HCT116 (cell line): ENCODE measurements at regions not wholly inside any gene's neighbourhood (a gene's known extent, or its start where the extent isn't known, plus 50 kb on each side); places are given as distances from the start of the nearest gene placed in this dataset.

Experiments
- ATAC-seq: fragments of 200-7000 bp; cut with Tn5 transposase; 2 replicates; pipeline ENCODE4 v1.9.1; 2020; ENCODE audit warnings: mild to moderate bottlenecking, moderate library complexity
- BruUV-seq: library from RNA; stranded (reverse); fragments of 400-500 nt; replicated peaks from 2 replicates; lab custom pipeline; 2021; lab: Mats Ljungman, UMichigan
- CTCF ChIA-PET: fragments of 300-600 bp; sonication (Branson Sonifier 250); formaldehyde crosslinking; loops from one replicate; lab custom pipeline; 2021; ENCODE audit warnings: antibody characterized with exemption; lab: Charles Lee
- POLR2A ChIA-PET: fragments of 300-600, 350-600 bp; sonication (Branson Sonifier 250); formaldehyde crosslinking; loops from one replicate; lab custom pipeline; 2021; ENCODE audit warnings: antibody characterized with exemption; lab: Charles Lee
- RAD21 ChIA-PET, 2 experiments: fragments of 300-600 bp; sonication (Branson Sonifier 250); formaldehyde crosslinking; loops; one replicate each; lab custom pipeline; 2023; ENCODE audit warnings: low total read pairs in 2 of 2; ENCODE audit not compliant: uncharacterized antibody in 2 of 2, unreplicated experiment in 2 of 2, low non-redundant PET in 1 of 2; lab: Charles Lee
- DNase-seq: peaks from one replicate; pipeline ENCODE4 v3.0.0-alpha.2; 2010; ENCODE audit warnings: low read depth, low spot score
- H2AFZ ChIP-seq: fragments of 200-600 bp; shearing (Covaris generic), sonication (generic); 2 replicates; pipeline ENCODE4 v1.6.1; 2017; ENCODE audit warnings: low read depth, mixed run types, mixed read lengths, antibody characterized with exemption, low read length; ENCODE audit not compliant: poor library complexity, severe bottlenecking
- H3K27ac ChIP-seq: 2 replicates; pipeline ENCODE4 v1.5.1; 2012; ENCODE audit warnings: low read depth, low read length
- H3K27me3 ChIP-seq: fragments of 200-600 bp; sonication (generic); 2 replicates; pipeline ENCODE4 v1.6.1; 2016; ENCODE audit warnings: mixed run types, low read length, mixed read lengths; ENCODE audit not compliant: insufficient read depth
- H3K36me3 ChIP-seq, 2 experiments: fragments of 200-500 bp in 1 of 2; fragments of 200-600 bp in 1 of 2; sonication (Bioruptor generic) in 1 of 2; sonication (generic) in 1 of 2; 2 replicates each; pipeline versions ENCODE4 v1.5.1 to v1.6.1; 2014 to 2016; ENCODE audit warnings: low read length in 2 of 2, inconsistent platforms in 1 of 2, mixed read lengths in 1 of 2, mixed run types in 1 of 2; ENCODE audit not compliant: insufficient read depth in 2 of 2, control insufficient read depth in 1 of 2
- H3K4me1 ChIP-seq, 2 experiments: fragments of 200-600 bp in 1 of 2; sonication (generic) in 1 of 2; 2 replicates each; pipeline versions ENCODE4 v1.5.1 to v1.6.1; 2012 to 2017; ENCODE audit warnings: low read length in 2 of 2, inconsistent platforms in 1 of 2, mild to moderate bottlenecking in 1 of 2, mixed read lengths in 1 of 2, mixed run types in 1 of 2, moderate library complexity in 1 of 2; ENCODE audit not compliant: insufficient read depth in 2 of 2, control insufficient read depth in 1 of 2
- H3K4me2 ChIP-seq: fragments of 200-600 bp; sonication (generic); 2 replicates; pipeline ENCODE4 v1.6.1; 2017; ENCODE audit warnings: mixed run types, low read length, mixed read lengths
- H3K4me3 ChIP-seq, 2 experiments: fragments of 200-600 bp in 1 of 2; sonication (generic) in 1 of 2; replicated peaks in 1 of 2; 2 replicates each; pipeline ENCODE4 v1.5.1; 2011 to 2016; ENCODE audit warnings: low read length in 2 of 2, control low read depth in 1 of 2, low read depth in 1 of 2, mild to moderate bottlenecking in 1 of 2, mixed read lengths in 1 of 2, mixed run types in 1 of 2
- H3K79me2 ChIP-seq: fragments of 200-600 bp; sonication (generic); 2 replicates; pipeline ENCODE4 v1.6.1; 2017; ENCODE audit warnings: mild to moderate bottlenecking, mixed run types, low read length, moderate library complexity, mixed read lengths; ENCODE audit not compliant: insufficient read depth
- H3K9ac ChIP-seq: fragments of 200-600 bp; sonication (generic); 2 replicates; pipeline ENCODE4 v1.6.1; 2016; ENCODE audit warnings: low read length, mixed read lengths
- H3K9me2 ChIP-seq: fragments of 200-600 bp; sonication (generic), shearing (Covaris generic); 2 replicates; pipeline ENCODE4 v1.6.1; 2017; ENCODE audit warnings: mixed run types, mild to moderate bottlenecking, moderate library complexity; ENCODE audit not compliant: insufficient read depth
- H3K9me3 ChIP-seq, 2 experiments: fragments of 200-500 bp in 1 of 2; fragments of 200-600 bp in 1 of 2; sonication (Bioruptor generic) in 1 of 2; sonication (generic) in 1 of 2; 2 replicates each; pipeline ENCODE4 v1.6.1; 2014 to 2017; ENCODE audit warnings: low read length in 2 of 2, mixed read lengths in 2 of 2, inconsistent platforms in 1 of 2, low read depth in 1 of 2, mild to moderate bottlenecking in 1 of 2, mixed run types in 1 of 2, moderate library complexity in 1 of 2; ENCODE audit not compliant: control insufficient read depth in 1 of 2, insufficient read depth in 1 of 2
- H4K20me1 ChIP-seq: fragments of 200-600 bp; sonication (generic), shearing (Covaris generic); 2 replicates; pipeline ENCODE4 v1.6.1; 2017; ENCODE audit warnings: mixed run types, mild to moderate bottlenecking, moderate library complexity; ENCODE audit not compliant: insufficient read depth
- CBX3 ChIP-seq: IDR thresholded peaks from 2 replicates; pipeline ENCODE4 v1.6.1; 2012; ENCODE audit warnings: low read depth
- CEBPB ChIP-seq: IDR thresholded peaks from 2 replicates; pipeline ENCODE4 v1.6.1; 2012; ENCODE audit warnings: low read depth
- CTCF ChIP-seq, 3 experiments: fragments of 200-600 bp in 1 of 3; sonication (generic) in 1 of 3; IDR thresholded peaks in 2 of 3; conservative IDR thresholded peaks in 1 of 3; 2 replicates each; pipeline ENCODE4 v1.5.1; 2012 to 2017; ENCODE audit warnings: low read depth in 2 of 3, low read length in 2 of 3, antibody characterized with exemption in 1 of 3, borderline replicate concordance in 1 of 3, control low read depth in 1 of 3, mild to moderate bottlenecking in 1 of 3, mixed read lengths in 1 of 3, mixed run types in 1 of 3, moderate library complexity in 1 of 3; ENCODE audit not compliant: insufficient read depth in 1 of 3
- EGR1 ChIP-seq: IDR thresholded peaks from 2 replicates; pipeline ENCODE4 v1.6.1; 2012; ENCODE audit warnings: low read depth
- ELF1 ChIP-seq: IDR thresholded peaks from 2 replicates; pipeline ENCODE4 v1.6.1; 2012; ENCODE audit warnings: low read depth, borderline replicate concordance
- EZH2 ChIP-seq: fragments of 200-600 bp; sonication (generic); IDR thresholded peaks from 2 replicates; pipeline ENCODE4 v1.6.1; 2017; ENCODE audit warnings: antibody characterized with exemption, mixed run types
- EZH2phosphoT487 ChIP-seq: fragments of 200-600 bp; IDR thresholded peaks from 2 replicates; pipeline ENCODE4 v1.6.1; 2018; ENCODE audit warnings: antibody characterized with exemption, borderline replicate concordance
- FOSL1 ChIP-seq: IDR thresholded peaks from 2 replicates; pipeline ENCODE4 v1.6.1; 2012; ENCODE audit warnings: low read depth
- JUND ChIP-seq: IDR thresholded peaks from 2 replicates; pipeline ENCODE4 v1.6.1; 2012
- MAX ChIP-seq: IDR thresholded peaks from 2 replicates; pipeline ENCODE4 v1.6.1; 2012
- POLR2A ChIP-seq: IDR thresholded peaks from 2 replicates; pipeline ENCODE4 v1.7.0; 2011; ENCODE audit warnings: borderline replicate concordance; ENCODE audit not compliant: insufficient read depth, insufficient read length; ENCODE audit errors: extremely low read depth
- POLR2AphosphoS5 ChIP-seq: IDR thresholded peaks from 2 replicates; pipeline ENCODE4 v1.6.1; 2011; ENCODE audit warnings: mild to moderate bottlenecking, low read depth, low read length, moderate library complexity
- RAD21 ChIP-seq: IDR thresholded peaks from 2 replicates; pipeline ENCODE4 v1.6.1; 2012; ENCODE audit warnings: low read depth, mild to moderate bottlenecking
- REST ChIP-seq: IDR thresholded peaks from 2 replicates; pipeline ENCODE4 v1.6.1; 2012; ENCODE audit warnings: low read depth
- SP1 ChIP-seq: IDR thresholded peaks from 2 replicates; pipeline ENCODE4 v1.6.1; 2012; ENCODE audit warnings: low read depth
- SRF ChIP-seq: IDR thresholded peaks from 2 replicates; pipeline ENCODE4 v1.6.1; 2012; ENCODE audit warnings: low read depth
- TCF7L2 ChIP-seq: IDR thresholded peaks from 2 replicates; pipeline ENCODE4 v1.7.0; 2011; ENCODE audit warnings: borderline replicate concordance, inconsistent platforms; ENCODE audit not compliant: insufficient read depth, insufficient read length; ENCODE audit errors: extremely low read depth
- YY1 ChIP-seq: IDR thresholded peaks from 2 replicates; pipeline ENCODE4 v1.6.1; 2011; ENCODE audit warnings: low read length, low read depth, moderate library complexity, mild to moderate bottlenecking; ENCODE audit not compliant: insufficient replicate concordance; ENCODE audit errors: extremely low read depth
- intact Hi-C: fragments of 100-400 bp; cut with micrococcal nuclease; formaldehyde crosslinking; loops from 2 replicates; pipeline ENCODE4 v1.10.0; 2022

GRCh38 chr17:77509599-77509998 lies 368.8 kb downstream of the SEC14L1 start:
- Histone ChIP-seq H3K9me3 (0 out of 4 replicates have a peak, but pooled peaks cover 3 to 5% of the 10 kb centered on the region in 2 experiments), H3K27ac (no peak overlapping the region)
- TF ChIP-seq POLR2AphosphoS5 (no peak), CTCF (IDR thresholded peaks at IDR 0.05 in 2 of 3, conservative IDR thresholded peaks at IDR 0.05 in 1 of 3; ENCODE audit: borderline replicate concordance in 1 of 3, insufficient read depth in 1 of 3, low read depth in 2 of 3, low read length in 2 of 3) (no peak), EZH2phosphoT487 (no peak), RAD21 (no peak), TCF7L2 (no peak), CBX3 (no peak), EGR1 (no peak), EZH2 (no peak), MAX (no peak), CEBPB (no peak), FOSL1 (no peak), ELF1 (no peak), YY1 (no peak), REST (no peak), SP1 (no peak), JUND (no peak), POLR2A (no peak), SRF (no peak)
- TF ChIP-seq, all 23 proteins: peak for 0
- ChIA-PET RAD21 (no interaction called here), CTCF (no interaction called here), POLR2A (no interaction called here)
- no TSS peak for BruUV-seq
- ATAC-seq (no peak), DNase-seq (no peak)
- Histone ChIP-seq H3K36me3 (no peaks in the 10 kb centered on the region), H3K9me2 (no peaks in the 10 kb centered on the region), H3K4me3 (no peak overlapping the region), H4K20me1 (no peaks in the 10 kb centered on the region), H3K9ac (no peak overlapping the region), H2AFZ (no peak overlapping the region), H3K27me3 (no peaks in the 10 kb centered on the region), H3K4me2 (no peak overlapping the region), H3K79me2 (no peaks in the 10 kb centered on the region), H3K4me1 (no peaks in the 10 kb centered on the region)
- intact Hi-C loops, result no loop called here
